OCI-LY1 (cell line): ENCODE measurements at regions not wholly inside any gene's neighbourhood (a gene's known extent, or its start where the extent isn't known, plus 50 kb on each side); places are given as distances from the start of the nearest gene placed in this dataset.

Experiments used
- H2AFZ ChIP-seq: fragments of 200-600 bp; sonication (generic), shearing (Covaris generic); 2 replicates; pipeline ENCODE4 v1.6.0; 2014; ENCODE audit warnings: antibody characterized with exemption, mild to moderate bottlenecking, low read length
- H3F3A ChIP-seq: fragments of 200-600 bp; sonication (generic), shearing (Covaris generic); 2 replicates; pipeline ENCODE4 v1.6.0; 2014; ENCODE audit warnings: mild to moderate bottlenecking, antibody characterized with exemption, low read length, moderate library complexity; ENCODE audit not compliant: insufficient read depth
- H3K27ac ChIP-seq: fragments of 200-600 bp; sonication (generic); 2 replicates; pipeline ENCODE4 v1.5.1; 2014; ENCODE audit warnings: low read length, mixed run types, mild to moderate bottlenecking, low read depth; ENCODE audit not compliant: poor library complexity, severe bottlenecking
- H3K27me3 ChIP-seq: fragments of 200-600 bp; sonication (generic); 2 replicates; pipeline ENCODE4 v1.6.0; 2014; ENCODE audit warnings: antibody characterized with exemption, mild to moderate bottlenecking, low read length, moderate library complexity; ENCODE audit not compliant: insufficient read depth
- H3K36me3 ChIP-seq: fragments of 200-600 bp; sonication (generic); 2 replicates; pipeline ENCODE4 v1.6.1; 2014; ENCODE audit warnings: mild to moderate bottlenecking, antibody characterized with exemption, low read length, moderate library complexity, mixed read lengths; ENCODE audit not compliant: insufficient read depth
- H3K4me1 ChIP-seq: fragments of 200-600 bp; sonication (generic); 2 replicates; pipeline ENCODE4 v1.5.1; 2014; ENCODE audit warnings: mild to moderate bottlenecking, low read length, moderate library complexity; ENCODE audit not compliant: insufficient read depth, severe bottlenecking
- H3K4me2 ChIP-seq: fragments of 200-600 bp; sonication (generic), shearing (Covaris generic); 2 replicates; pipeline ENCODE4 v1.6.1; 2014; ENCODE audit warnings: low read length
- H3K4me3 ChIP-seq: fragments of 200-600 bp; sonication (generic); 2 replicates; pipeline ENCODE4 v1.5.1; 2014; ENCODE audit warnings: low read length, low read depth, mild to moderate bottlenecking, mixed read lengths; ENCODE audit not compliant: poor library complexity, severe bottlenecking
- H3K79me2 ChIP-seq: fragments of 200-600 bp; shearing (Covaris generic); 2 replicates; pipeline ENCODE4 v1.6.1; 2016; ENCODE audit warnings: mixed run types, low read length, mixed read lengths; ENCODE audit not compliant: insufficient read depth
- H3K9ac ChIP-seq: fragments of 200-600 bp; sonication (generic), shearing (Covaris generic); 2 replicates; pipeline ENCODE4 v1.6.1; 2014; ENCODE audit warnings: mild to moderate bottlenecking, low read length, mixed read lengths
- H3K9me2 ChIP-seq: fragments of 200-600 bp; sonication (generic), shearing (Covaris generic); 2 replicates; pipeline ENCODE4 v1.6.1; 2014; ENCODE audit warnings: low read depth, mild to moderate bottlenecking, low read length, mixed read lengths
- H3K9me3 ChIP-seq: fragments of 200-600 bp; shearing (Covaris generic); 2 replicates; pipeline ENCODE4 v1.6.1; 2014; ENCODE audit warnings: low read length, mixed read lengths
- H4K20me1 ChIP-seq: fragments of 200-600 bp; sonication (generic), shearing (Covaris generic); 2 replicates; pipeline ENCODE4 v1.6.0; 2016; ENCODE audit warnings: mild to moderate bottlenecking, low read length; ENCODE audit not compliant: insufficient read depth
- CTCF ChIP-seq: fragments of 200-600 bp; sonication (generic), shearing (Covaris generic); IDR thresholded peaks from 2 replicates; pipeline ENCODE4 v1.5.1; 2017; ENCODE audit warnings: mild to moderate bottlenecking, antibody characterized with exemption, low read length, moderate library complexity, mixed read lengths
- EZH2 ChIP-seq: fragments of 200-600 bp; sonication (generic), shearing (Covaris generic); IDR thresholded peaks from 2 replicates; pipeline ENCODE4 v1.8.0; 2017; ENCODE audit warnings: borderline replicate concordance, mixed run types, mild to moderate bottlenecking, antibody characterized with exemption, low read length, moderate library complexity, mixed read lengths

DNA sequence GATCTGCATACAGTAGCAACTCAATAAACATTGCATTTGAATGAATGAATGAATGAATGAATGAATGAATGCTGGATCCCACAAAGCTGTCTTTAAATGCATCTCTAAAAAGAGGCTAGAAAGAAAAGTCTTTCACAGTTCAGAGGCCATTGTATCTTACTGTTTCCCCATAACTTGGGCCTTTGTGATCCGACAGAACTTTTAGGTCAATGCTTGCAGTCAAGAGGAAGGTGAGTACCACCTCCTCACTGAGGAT, 119.9 kb upstream of the COPS8 start:
- Histone ChIP-seq H3K9me2 (no peaks in the 10 kb centered on the region), H2AFZ (no peak overlapping the region)
- TF ChIP-seq EZH2, result no peak
- no peak for TF ChIP-seq CTCF

DNA sequence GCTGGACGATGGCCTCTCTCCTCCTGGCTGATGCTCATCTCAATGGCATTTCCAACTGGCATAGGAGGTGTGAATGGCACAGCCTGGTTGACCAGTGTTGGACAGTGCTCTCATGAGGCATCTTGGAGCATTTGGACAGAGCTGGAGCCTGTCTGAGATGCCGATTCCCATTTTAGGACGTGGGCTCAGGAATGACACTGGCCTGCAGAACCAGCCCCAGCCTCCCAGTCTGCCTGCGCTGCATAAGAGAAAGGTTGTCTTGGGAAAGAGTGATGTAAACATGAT, 118.2 kb upstream of the COPS8 start:
- Histone ChIP-seq H3K27ac (no peak overlapping the region), H3K36me3 (no peaks in the 10 kb centered on the region), H3K79me2 (no peaks in the 10 kb centered on the region), H3K4me1 (peaks cover 15% of the 10 kb centered on the region), H4K20me1 (no peaks in the 10 kb centered on the region), H3K4me3 (no peak overlapping the region), H3F3A (no peaks in the 10 kb centered on the region), H3K9ac (no peak overlapping the region), H3K4me2 (no peak overlapping the region), H3K9me3 (no peaks in the 10 kb centered on the region), H3K9me2 (no peaks in the 10 kb centered on the region), H3K27me3 (no peaks in the 10 kb centered on the region; the same call in 1 of the 2 replicates), H2AFZ (no peak overlapping the region)
- TF ChIP-seq CTCF (no peak), EZH2 (no peak)

More for the DNA sequence above, 119.9 kb upstream of the COPS8 start:
- H4K20me1 ChIP-seq, result no peaks in the 10 kb centered on the region
- no peaks in the 10 kb centered on the region for H3K27me3 ChIP-seq
- H3K9ac ChIP-seq, result no peak overlapping the region
- no peak overlapping the region for H3K4me3 ChIP-seq
- H3K27ac ChIP-seq, result no peak overlapping the region
- no peaks in the 10 kb centered on the region for H3K36me3 ChIP-seq
- H3F3A ChIP-seq, result no peaks in the 10 kb centered on the region
- H3K4me1 ChIP-seq, result peaks cover 13% of the 10 kb centered on the region
- H3K4me2 ChIP-seq, result no peak overlapping the region
- H3K9me3 ChIP-seq, result no peaks in the 10 kb centered on the region
- H3K79me2 ChIP-seq, result no peaks in the 10 kb centered on the region

DNA sequence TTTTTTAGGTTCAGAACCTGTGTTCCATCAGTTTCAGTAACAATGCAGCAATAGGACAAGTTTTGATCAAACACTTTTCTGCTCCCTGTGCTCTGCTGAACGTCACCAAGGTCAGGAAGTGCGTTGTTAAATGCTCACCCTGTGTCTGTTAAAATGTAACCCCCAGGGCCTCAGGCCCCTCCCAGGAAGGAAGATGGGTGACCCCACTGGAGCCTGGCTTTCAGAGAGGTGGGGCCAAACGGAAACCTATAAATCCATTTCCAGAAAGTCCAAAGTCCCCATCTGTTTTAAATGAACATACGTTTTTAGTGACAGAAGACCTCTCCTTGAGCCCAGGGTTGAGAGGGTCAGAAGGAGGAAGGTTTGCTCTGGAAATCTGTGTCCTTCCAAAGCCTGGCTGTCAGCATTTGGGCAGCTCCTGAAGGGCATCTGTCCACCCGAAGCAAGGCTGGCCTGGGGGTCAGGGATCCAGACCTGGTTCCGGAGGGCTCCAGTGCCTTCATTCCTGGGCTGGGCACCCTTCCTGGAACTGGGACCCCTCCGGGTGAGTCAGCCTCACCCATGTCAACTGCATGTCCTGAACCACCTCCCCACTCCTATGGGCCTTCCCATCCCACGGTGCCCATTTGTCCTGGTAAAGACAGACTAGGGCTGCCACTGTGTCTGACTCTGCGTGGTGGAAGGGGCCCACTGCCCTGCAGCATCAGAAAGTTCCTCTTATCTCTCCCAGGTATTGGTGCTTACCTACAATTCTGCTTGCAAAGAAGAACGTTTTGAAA, 117.4 kb upstream of the COPS8 start:
- TF ChIP-seq CTCF, result no peak
- TF ChIP-seq EZH2, result no peak
- H4K20me1 ChIP-seq, result no peaks in the 10 kb centered on the region
- no peaks in the 10 kb centered on the region for H3K36me3 ChIP-seq
- H3K27me3 ChIP-seq, result no peaks in the 10 kb centered on the region; the same call in 1 of the 2 replicates
- no peak overlapping the region for H2AFZ ChIP-seq
- no peaks in the 10 kb centered on the region for H3F3A ChIP-seq
- no peaks in the 10 kb centered on the region for H3K79me2 ChIP-seq
- H3K27ac ChIP-seq, result no peak overlapping the region
- no peaks in the 10 kb centered on the region for H3K9me2 ChIP-seq
- H3K4me3 ChIP-seq, result no peak overlapping the region
- no peak overlapping the region for H3K9ac ChIP-seq
- no peak overlapping the region for H3K4me2 ChIP-seq
- H3K4me1 ChIP-seq, result peaks cover 23% of the 10 kb centered on the region
- H3K9me3 ChIP-seq, result no peaks in the 10 kb centered on the region
